HG03280 (cell line): ENCODE measurements at regions not wholly inside any gene's neighbourhood (a gene's known extent, or its start where the extent isn't known, plus 50 kb on each side); places are given as distances from the start of the nearest gene placed in this dataset.
"Not testable (repeated sequence)": the region's sequence is repeated elsewhere in the genome, so short reads cannot be mapped to it uniquely, and the experiment has no call there.

Experiments used
- ATAC-seq: cut with Tn5 transposase; IDR thresholded peaks from one replicate; pipeline ENCODE4 v1.9.1; 2021; ENCODE audit warnings: mild to moderate bottlenecking, moderate library complexity; ENCODE audit not compliant: unreplicated experiment

DNA sequence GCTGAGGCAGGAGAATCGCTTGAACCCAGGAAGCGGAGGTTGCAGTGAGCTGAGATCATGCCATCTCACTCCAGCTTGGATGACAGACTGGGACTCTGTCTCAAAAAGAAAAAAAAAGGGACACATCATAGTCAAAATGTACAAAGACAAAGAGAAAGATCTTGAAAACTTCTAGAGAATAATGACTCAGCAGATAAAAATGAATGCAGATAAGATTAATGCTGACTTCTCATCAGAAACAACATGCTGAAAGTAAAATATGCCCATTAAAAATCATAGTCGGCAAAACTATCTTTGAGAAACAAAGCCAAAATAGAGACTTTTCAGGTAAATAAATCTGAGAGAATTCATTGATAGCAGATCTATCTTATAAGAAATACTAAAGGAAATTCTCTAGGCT lies 271.1 kb upstream of the GPR149 start:
- no peak for ATAC-seq

DNA sequence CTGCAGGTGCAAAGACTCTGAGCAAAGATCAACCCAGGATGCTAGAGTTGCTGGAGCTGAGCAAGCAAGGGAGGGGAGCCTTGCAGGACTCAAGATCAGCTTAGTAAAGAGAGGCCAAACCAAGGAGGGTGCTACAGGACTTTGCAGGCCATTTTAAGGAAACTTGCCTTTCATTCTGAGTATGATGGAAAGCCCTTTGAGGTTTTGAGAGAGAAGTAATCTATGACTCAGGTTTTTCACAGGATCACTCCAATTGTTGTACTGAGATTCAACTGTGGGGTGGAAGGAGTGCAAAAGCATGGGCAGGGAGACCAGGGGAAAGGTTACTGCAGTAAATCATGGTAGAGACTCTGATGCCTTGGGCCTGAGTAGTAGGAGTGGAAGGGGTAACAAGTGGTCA lies 260.4 kb upstream of the GPR149 start:
- ATAC-seq, result no peak

DNA sequence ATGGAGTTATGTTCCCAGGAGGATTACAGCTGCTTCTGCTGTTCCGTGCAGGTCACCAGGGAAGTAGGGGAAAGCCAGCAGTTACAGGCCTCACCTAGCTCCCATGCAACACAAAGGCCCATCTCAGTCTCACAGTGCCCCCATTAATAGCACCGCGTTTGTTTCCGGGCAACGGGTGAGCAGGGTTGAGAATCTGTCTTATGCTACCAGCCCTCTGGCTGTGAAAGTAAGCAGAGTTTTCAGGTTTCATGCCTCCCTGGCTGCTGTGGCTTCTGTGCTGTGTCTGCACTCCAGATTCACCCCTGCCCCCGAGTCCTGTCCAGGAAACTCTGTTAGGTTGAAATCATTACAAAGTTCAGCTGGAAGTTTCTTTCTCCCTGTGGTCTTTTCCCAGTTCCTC lies 254.4 kb upstream of the GPR149 start:
- ATAC-seq, result no peak

DNA sequence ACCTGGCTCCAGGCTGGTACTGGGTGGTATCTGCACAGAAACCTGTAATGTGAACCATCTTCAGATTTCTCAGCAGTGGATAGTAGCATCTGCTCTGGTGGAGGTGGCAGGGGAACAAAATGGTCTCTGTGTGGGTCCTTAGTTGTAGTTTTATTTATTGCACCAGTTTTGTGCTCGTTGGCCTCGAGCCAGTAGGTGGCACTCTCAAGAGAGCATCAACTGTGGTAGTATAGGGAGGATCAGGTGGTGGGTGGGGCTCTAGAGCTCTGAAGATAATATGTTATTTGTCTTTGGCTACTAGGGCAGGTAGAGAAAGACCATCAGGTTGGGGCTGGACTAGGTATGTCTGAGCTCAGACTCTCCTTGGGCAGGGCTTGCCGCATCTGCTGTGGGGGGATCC lies 254.0 kb upstream of the GPR149 start:
- ATAC-seq, result no peak

- ATAC-seq, result no peak
These were observed 248.2 kb upstream of the GPR149 start for GRCh38 chr3:154678041-154678654.

DNA sequence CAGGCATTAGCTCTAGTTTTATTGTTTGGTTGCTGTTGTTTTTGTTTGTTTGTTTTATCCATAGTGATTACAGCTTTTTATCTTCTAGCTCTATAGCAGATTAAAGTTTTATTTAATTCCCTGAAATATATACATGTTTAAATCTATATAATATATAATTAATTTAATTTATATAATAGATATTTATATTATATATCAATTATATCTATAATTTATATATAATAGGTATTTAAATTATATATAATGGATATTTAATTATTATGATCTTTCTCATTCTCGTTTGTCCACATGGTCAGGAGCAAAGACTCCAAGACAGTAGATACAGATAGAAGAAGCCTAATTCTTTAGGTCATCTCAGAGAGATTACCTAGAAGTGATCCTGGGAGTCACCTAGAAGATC lies 238.8 kb upstream of the GPR149 start:
- ATAC-seq, result no peak

DNA sequence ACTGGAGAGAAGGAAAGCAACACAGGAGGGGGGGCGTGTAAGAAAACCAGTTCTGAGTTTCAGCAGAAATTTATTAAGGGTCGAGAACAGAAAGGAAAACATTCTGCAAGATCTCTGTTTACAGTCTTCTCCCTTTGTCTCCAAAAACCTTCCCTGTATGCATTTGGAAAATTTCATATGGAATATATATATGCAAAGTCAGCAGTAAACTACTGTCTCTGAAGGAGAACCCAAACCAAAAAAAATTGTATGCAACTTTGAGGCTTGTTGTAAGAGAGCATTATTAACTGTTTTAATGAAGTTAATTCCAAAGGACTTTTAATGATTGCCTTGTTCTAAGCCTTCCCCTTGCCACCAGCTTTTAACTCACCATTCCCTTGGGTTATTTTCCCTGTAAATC lies 238.2 kb upstream of the GPR149 start:
- ATAC-seq, result no peak

DNA sequence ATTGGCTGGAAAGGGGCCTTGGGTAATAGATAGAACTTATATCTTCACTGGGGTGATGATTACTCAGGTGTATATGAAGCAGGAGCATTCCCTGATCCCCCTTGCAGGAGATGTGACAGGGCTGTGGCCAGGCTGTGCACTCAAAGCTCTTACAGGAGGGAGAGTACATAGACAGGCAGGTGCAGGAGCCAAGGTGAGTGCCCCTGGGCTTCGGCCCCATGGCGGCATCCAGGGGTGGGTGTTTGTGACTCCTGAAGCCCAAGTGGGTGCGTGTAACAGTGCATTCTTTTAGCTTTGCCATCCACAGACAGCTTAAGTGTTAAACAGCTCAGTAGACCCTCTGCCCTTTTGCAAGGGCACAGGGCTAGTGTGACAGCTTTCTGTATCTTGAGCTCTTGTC lies 236.6 kb upstream of the GPR149 start:
- ATAC-seq, result no peak

DNA sequence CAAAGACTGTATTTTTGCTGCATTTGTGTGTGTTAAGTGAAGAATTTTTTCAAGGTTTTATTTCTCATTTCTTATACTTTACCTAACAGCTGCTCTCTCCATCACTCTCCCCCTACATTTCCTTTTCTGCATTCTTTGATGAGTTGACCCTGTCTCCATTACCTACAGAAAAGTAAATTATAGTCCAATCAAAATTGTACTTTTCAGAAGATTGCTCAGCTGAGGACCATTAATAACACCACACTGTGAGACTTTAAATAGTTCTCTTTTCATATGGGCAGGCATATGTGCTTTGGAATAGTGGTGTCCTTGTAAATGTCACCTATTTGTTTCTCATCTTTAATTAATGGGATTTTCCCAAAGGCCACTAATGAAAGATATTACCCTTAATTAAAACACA lies 234.7 kb upstream of the GPR149 start:
- ATAC-seq, result no peak

DNA sequence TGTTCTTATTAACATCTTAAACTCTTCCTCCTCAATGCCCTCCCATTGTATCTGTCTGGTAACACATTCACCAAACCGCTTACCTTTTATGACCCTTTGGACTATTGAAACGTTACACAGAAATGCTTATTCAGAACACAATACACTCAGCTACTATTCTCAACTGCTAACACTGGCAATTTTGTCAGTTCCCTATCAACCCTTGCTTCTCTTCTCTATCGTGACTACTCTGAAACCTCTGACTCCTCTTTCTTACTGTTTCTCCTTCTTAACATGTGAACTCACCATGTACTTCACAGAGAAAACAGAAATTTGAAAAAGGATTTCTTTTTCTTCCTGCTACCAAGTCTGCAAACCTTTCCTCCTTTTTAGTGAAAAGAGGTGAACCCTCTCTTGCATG lies 232.9 kb upstream of the GPR149 start:
- no peak for ATAC-seq

GRCh38 chr3:154660811-154661210 lies 230.8 kb upstream of the GPR149 start:
- ATAC-seq, result no peak

DNA sequence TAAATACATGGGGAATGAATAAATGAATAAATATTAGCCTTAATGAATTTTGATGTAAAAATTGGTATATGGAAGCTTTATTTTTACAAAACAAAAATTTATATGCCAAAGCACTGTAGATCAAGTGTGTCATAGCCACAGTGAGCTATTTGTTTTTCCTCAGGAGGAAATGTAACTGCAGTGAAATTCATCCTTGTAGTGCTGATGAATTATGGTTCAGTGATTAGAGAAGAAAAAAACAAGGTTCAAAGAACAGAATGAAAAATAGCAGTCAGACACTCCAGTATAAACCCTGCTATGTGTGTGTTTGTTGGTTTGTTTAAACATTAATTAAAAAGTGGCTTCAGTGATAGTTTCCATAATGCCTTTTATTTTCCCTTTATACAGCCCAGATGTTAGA lies 228.0 kb upstream of the GPR149 start:
- ATAC-seq, result no peak

DNA sequence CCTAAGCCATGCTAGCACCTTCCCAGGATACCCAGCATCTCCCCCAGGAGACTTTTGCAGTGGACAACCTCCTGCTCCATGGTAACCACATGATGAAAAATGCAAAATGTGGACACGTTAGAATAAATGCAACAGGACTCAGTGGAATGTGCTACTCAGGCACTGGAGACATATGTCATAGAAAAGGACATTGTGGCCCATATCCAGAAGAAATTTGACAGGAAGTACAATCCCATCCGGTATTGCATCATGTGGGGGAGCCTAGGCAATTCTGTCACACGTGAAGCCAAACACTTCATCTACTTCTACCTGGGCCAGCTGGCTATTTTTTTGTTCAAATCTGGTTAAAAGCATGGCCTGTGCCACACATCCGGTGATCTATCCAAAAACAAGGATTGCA lies 227.2 kb upstream of the GPR149 start:
- no peak for ATAC-seq

DNA sequence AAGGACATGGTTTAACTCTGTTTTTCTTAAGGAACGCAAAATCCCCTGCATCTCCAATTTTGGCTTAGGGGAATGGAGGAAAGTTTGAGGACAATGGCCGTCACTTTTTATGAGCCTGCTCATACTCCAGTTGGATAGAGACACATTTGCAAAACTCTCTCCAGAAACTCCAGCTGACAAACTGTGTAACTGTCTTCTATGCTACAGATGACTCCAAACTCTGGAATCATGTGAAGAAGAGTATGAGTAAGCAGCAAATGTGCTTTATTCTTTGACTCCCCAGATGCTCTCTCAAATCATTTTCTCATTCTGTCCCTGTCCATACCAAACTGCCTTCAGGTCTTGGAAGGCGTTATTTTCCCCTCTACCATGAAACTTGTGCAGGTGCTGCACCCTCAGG lies 226.5 kb upstream of the GPR149 start:
- no peak for ATAC-seq

- ATAC-seq, result no peak
These were observed 212.2 kb upstream of the GPR149 start for GRCh38 chr3:154642145-154642544.

GRCh38 chr3:154625756-154626155 lies 195.8 kb upstream of the GPR149 start:
- no peak for ATAC-seq

DNA sequence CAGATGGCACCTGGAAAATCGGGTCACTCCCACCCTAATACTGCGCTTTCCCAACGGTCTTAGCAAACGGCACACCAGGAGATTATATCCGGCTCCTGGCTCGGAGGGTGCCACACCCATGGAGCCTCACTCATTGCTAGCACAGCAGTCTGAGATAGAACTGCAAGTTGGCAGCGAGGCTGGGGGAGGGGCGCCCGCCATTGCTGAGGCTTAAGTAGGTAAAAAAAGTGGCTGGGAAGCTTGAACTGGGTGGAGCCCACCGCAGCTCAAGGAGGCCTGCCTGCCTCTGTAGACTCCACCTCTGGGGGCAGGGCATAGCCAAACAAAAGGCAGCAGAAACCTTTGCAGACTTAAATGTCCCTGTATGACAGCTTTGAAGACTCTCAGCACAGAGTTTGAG lies 189.6 kb upstream of the GPR149 start:
- ATAC-seq, result not testable (repeated sequence)

DNA sequence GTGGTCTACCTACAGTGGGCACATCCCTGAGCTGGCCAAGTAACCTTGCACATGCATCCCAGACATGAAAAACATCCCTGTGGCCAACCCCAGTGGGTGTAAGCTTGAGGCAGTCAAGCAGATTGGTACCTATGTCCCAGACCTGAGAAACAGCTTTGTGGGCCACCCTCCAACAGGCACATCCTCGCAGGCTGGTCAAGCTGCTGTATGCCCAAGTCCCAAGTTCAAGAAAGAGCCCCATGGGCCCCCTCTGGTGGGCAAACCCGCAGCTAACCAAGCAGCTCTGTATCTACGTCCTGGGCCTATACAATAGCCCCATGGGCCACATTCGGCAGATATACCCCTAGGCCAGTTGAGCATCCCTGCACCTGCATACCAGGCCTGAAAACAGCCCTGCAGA lies 186.3 kb upstream of the GPR149 start:
- no peak for ATAC-seq

- ATAC-seq, result no peak
These were observed 185.5 kb upstream of the GPR149 start for GRCh38 chr3:154615471-154615870.

DNA sequence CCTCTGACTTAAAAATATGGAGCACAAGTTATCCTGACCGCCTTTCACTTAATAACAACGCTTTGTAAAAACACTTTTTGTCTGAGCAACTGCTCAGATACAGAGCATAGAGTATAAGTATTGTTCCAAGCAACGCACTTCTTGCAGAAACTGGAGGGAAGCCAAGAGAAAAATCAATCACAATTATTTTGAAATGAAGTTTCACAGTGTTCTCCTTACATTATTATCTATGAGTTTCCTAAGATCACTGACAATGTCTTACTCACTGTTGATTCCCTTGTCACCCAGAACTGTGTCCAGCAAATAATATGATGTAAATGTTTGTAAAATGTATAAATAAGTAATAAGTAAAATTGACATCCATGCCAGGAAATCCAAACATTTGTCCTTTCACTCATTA lies 184.6 kb upstream of the GPR149 start:
- no peak for ATAC-seq

GRCh38 chr3:154614078-154614477 lies 184.1 kb upstream of the GPR149 start:
- no peak for ATAC-seq

- ATAC-seq, result no peak
These were observed 172.3 kb upstream of the GPR149 start for GRCh38 chr3:154602241-154602640.

DNA sequence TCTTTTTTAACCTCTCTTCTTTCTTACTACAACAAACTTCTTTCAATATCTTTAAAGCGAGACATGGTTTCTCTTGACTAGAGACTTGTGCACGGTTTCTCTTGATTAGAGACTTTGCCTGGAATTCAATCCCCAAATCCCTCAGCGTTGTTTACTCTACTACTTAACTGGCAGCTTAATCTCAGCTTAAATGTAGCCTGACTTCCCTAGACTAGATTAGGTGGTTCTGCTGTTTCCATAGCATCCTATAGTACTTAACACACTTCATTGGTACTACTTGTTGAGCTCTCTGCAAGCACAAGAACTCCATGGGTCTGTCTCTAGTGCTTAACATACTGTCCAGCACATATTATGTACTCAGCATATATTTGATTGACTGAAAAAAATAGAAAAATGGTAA lies 168.2 kb upstream of the GPR149 start:
- no peak for ATAC-seq
